ENCODE measurements at regions not wholly inside any gene's neighbourhood (a gene's known extent, or its start where the extent isn't known, plus 50 kb on each side); places are given as distances from the start of the nearest gene placed in this dataset.
"Not testable (repeated sequence)": the region's sequence is repeated elsewhere in the genome, so short reads cannot be mapped to it uniquely, and the experiment has no call there.

DNA sequence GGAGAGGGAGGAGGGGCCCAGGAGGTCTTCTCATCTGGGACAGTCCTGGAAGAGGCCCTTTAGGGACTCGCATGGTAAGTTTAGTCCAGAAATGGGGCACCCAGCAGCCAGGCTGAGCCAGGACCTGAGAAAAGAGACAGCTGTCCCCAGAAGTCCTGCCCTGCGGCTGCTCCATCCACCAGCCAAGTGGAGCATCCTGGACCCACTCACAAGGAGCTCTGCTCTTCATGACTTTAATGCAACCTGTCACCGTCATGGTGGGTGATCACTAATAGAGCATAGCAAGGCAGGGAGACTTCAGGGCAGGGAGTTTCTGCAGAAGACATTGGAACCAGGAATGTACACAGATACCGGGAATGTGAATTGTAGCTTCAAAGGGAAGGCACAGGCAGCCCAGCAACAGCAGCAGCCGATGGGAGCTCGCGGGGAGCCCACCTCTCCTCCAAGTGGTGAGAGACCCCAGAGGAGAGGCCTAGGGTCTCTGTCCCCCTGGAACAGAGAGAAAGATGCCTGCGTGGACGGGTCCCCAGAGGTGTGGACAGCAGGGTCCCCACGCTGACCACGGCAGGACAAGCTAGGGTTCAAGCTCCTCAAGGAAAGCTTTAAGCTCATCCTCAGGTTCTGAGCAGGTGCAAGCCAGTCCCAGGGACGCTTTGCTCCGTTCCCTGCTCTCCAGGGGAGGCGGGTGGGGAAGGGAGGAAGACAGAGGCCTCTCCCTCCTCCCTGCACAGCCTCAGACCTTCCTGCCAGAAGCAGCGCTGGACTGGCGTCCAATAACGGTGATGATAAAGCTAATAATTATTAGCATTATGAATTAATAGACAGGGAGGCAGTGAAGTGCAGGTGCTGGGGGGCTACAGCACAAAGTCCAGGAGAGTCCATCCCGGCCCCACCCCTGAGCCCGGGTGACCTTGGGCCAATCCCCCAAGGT is 335.3 kb downstream of the ADGRD1 start:
- DNase-seq (ENCODE audit: low spot score), result not testable (repeated sequence)

GRCh38 chr12:131289807-131290206 is 336.1 kb downstream of the ADGRD1 start:
- not testable (repeated sequence) for DNase-seq (ENCODE audit: low spot score)

- no peak for DNase-seq (ENCODE audit: low spot score)
These were observed 336.7 kb downstream of the ADGRD1 start for GRCh38 chr12:131290255-131290959.

- DNase-seq (ENCODE audit: low spot score), result not testable (repeated sequence)
These were observed 339.6 kb downstream of the ADGRD1 start for GRCh38 chr12:131293071-131294015.

- not testable (repeated sequence) for DNase-seq (ENCODE audit: low spot score)
These were observed 341.0 kb downstream of the ADGRD1 start for GRCh38 chr12:131294716-131295115.

- DNase-seq (ENCODE audit: low spot score), result not testable (repeated sequence)
These were observed 341.4 kb downstream of the ADGRD1 start for GRCh38 chr12:131295117-131295516.

DNA sequence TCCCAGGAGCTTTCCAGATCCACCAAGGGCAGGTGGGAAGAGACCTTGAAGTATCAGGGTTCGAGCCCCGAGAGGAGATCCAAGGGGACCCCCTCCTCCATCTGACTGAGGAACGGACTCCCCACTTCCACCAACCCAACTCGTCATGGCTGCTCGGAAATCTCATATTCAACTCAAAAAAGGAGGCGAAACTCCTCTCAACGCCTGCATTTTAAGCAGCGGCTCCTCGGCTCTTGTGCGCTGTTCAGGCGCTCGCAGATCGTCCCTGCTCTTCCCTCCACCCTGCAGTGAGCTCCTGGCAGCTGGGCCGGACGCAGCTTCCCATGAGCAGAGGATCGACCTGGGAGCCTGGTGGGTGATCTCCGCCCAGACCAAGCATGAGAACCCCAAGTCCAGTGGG is 341.9 kb downstream of the ADGRD1 start:
- not testable (repeated sequence) for DNase-seq (ENCODE audit: low spot score)

- not testable (repeated sequence) for DNase-seq (ENCODE audit: low spot score)
These were observed 342.4 kb downstream of the ADGRD1 start for GRCh38 chr12:131296136-131296535.

DNA sequence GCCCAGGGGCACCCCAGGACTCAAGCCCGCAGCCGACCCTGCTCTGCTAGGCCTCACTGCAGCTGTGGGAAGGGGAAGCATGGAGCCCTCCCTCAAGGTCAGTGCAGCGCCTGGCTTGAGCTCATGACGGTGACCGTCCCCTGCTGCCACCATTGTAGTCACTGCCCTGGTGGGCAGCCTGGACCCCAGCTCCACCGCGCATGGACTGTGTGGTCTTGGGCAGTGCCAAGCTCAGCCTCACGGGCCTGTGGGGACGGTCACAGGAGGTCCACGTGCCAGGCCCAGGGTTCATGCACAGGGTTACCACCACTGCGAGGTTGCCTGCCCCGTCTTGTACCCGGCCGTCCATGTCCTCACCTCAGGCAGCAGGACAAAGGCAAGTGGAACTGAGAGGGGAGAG is 342.9 kb downstream of the ADGRD1 start:
- DNase-seq (ENCODE audit: low spot score), result not testable (repeated sequence)

- DNase-seq (ENCODE audit: low spot score), result not testable (repeated sequence)
These were observed 345.0 kb downstream of the ADGRD1 start for GRCh38 chr12:131298526-131299369.

DNA sequence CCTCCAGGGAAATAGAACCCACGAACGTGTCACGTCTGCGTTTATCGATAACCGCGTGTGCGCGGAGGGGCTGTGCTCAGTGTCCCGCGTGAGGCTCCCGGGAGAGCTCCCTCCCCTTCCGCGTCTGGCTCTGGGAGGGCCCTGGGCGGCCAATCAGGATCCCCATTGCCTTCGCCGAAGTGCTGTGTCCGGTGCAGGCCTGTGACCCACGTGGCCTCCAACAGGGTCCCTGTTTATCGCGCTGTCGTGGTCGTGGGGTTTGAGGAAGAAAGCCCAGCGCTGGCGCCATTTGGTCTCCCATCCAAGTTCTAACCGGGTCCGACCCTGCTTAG is 345.6 kb downstream of the ADGRD1 start:
- DNase-seq (ENCODE audit: low spot score), result not testable (repeated sequence)

DNA sequence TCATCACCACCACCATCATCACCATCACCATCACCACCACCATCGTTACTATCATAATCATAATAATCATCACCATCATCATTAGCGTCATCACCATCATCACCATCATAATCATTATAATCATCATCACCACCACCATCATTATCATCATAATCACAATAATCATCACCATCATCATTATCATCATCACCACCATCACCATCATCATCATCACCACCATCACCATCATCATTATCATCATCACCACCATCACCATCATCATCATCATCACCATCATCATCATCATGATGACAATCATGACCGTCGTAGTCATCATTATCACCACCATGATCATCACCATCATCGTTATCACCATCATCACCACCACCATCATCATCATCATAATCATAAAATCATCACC is 349.9 kb downstream of the ADGRD1 start:
- DNase-seq (ENCODE audit: low spot score), result not testable (repeated sequence)

DNA sequence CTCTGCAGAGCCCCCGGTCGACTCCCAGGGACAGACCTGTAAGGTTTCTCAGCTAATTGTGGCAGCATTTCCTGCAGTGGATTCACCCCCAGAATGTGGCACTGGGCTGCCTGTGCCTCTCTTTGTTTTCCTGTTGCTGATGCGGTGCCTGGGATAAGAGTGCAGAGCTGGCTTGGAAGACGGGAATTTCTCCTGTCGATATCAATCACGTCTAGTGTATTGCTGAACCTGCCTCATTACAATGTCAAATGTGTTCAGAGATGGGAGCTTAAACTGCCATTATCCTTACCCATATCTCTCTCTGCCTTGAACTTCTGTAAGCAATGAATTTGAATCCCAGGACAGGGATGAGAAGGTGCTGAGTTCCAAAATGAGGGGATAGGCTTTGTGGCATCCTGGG is 350.9 kb downstream of the ADGRD1 start:
- DNase-seq (ENCODE audit: low spot score), result not testable (repeated sequence)

GRCh38 chr12:131309700-131310099 is 356.0 kb downstream of the ADGRD1 start:
- DNase-seq (ENCODE audit: low spot score), result no peak

- not testable (repeated sequence) for DNase-seq (ENCODE audit: low spot score)
These were observed 356.7 kb downstream of the ADGRD1 start for GRCh38 chr12:131310227-131310969.

- not testable (repeated sequence) for DNase-seq (ENCODE audit: low spot score)
These were observed 357.6 kb downstream of the ADGRD1 start for GRCh38 chr12:131311279-131311722.

- no peak for DNase-seq (ENCODE audit: low spot score)
These were observed 358.1 kb downstream of the ADGRD1 start for GRCh38 chr12:131311764-131312163.

- DNase-seq (ENCODE audit: low spot score), result not testable (repeated sequence)
These were observed 358.7 kb downstream of the ADGRD1 start for GRCh38 chr12:131312382-131312781.

GRCh38 chr12:131312793-131313545 is 359.3 kb downstream of the ADGRD1 start:
- no peak for DNase-seq (ENCODE audit: low spot score)

All from COLO829 (cell line).